Colonic mucosa (tissue), 4 donors: ENCODE measurements at regions not wholly inside any gene's neighbourhood (a gene's known extent, or its start where the extent isn't known, plus 50 kb on each side); places are given as distances from the start of the nearest gene placed in this dataset.
"Not testable (repeated sequence)": the region's sequence is repeated elsewhere in the genome, so short reads cannot be mapped to it uniquely, and the experiment has no call there.

Experiments used
- DNase-seq: peaks from one replicate; pipeline ENCODE4 v3.0.0-alpha.2; 2020
- H3K27ac ChIP-seq: fragments of 200-600 bp; one replicate; pipeline ENCODE4 v1.8.0; 2021
- H3K27me3 ChIP-seq: fragments of 200-600 bp; one replicate; pipeline ENCODE4 v1.8.0; 2021
- H3K36me3 ChIP-seq: fragments of 200-600 bp; one replicate; pipeline ENCODE4 v1.8.0; 2021
- H3K4me1 ChIP-seq: fragments of 200-600 bp; one replicate; pipeline ENCODE4 v1.8.0; 2021; ENCODE audit warnings: mild to moderate bottlenecking
- H3K4me3 ChIP-seq: fragments of 200-600 bp; one replicate; pipeline ENCODE4 v1.8.0; 2021
- H3K9ac ChIP-seq, 2 donors: one replicate each; pipeline ENCODE4 v1.7.0; 2013; ENCODE audit warnings: control low read depth in 2 of 2, low read depth in 2 of 2, low read length in 2 of 2
- H3K9me3 ChIP-seq: fragments of 200-600 bp; one replicate; pipeline ENCODE4 v1.8.0; 2021
- CTCF ChIP-seq: fragments of 200-600 bp; IDR thresholded peaks from one replicate; pipeline ENCODE4 v1.8.0; 2022; ENCODE audit warnings: antibody characterized with exemption, mild to moderate bottlenecking
- intact Hi-C: fragments of 100-400 bp; cut with DNase I; formaldehyde crosslinking; loops from one replicate; pipeline ENCODE4 v1.14.1; 2022
- donor health status: healthy.
- donor health status: DM: no; HTN: no; CAD: no.
- donor health status: DM: no; HTN: no; CAD: no.

DNA sequence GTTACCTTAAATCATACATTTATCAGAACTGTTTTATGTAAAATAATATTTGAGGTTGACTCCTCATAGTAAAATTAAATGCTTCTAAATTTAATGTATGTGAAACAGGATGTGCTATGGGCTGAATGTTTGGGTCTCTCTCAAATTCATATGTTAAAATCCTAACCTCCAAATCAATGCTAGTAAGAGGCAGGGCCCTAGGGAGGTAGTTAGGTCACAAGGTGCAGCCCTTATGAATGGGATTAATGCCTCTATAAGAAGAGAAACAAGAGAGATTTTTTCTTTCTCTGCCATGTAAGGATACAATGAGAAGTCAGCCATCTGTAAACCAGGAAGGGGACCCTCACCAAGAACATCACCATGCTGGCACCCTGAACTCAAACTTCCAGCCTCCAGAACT is 67.2 kb upstream of the ETAA1 start:
- no peak overlapping the region for H3K9ac ChIP-seq
- intact Hi-C loops: no loop called here
- H3K27ac ChIP-seq: no peak overlapping the region
- H3K27me3 ChIP-seq: no peaks in the 10 kb centered on the region
- TF ChIP-seq CTCF: no peak
- no peak for DNase-seq
- no peak overlapping the region for H3K4me3 ChIP-seq
- no peaks in the 10 kb centered on the region for H3K4me1 ChIP-seq
- H3K36me3 ChIP-seq: no peaks in the 10 kb centered on the region
- H3K9me3 ChIP-seq: no peaks in the 10 kb centered on the region

- H3K9me3 ChIP-seq, H3K4me1 ChIP-seq, DNase-seq, H3K27me3 ChIP-seq, H3K9ac ChIP-seq, H3K27ac ChIP-seq, H3K36me3 ChIP-seq, intact Hi-C loops, H3K4me3 ChIP-seq: not testable (repeated sequence)
These were observed 65.6 kb upstream of the ETAA1 start for GRCh38 chr2:67331419-67332086.

DNA sequence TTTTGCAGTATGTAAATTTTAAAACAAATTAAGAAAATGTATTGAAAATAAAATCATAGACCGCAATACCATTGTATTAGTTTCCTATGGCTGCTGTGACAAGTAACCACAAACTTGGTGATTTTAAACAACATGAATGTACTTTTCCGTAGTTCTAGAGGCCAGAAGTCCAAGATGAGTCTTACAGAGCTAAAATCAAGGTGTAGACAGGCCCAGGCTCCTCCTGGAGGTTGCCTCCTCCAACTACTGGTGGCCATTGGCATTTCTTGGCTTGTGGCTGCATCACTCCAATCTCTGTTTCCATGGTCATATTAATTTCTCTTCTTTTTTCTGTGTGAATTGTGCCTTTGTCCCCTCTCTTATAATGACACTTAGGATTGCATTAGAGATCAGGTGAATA is 59.2 kb upstream of the ETAA1 start:
- no peak for TF ChIP-seq CTCF
- no peak for DNase-seq
- no peak overlapping the region for H3K27ac ChIP-seq
- H3K27me3 ChIP-seq: no peaks in the 10 kb centered on the region
- no peak overlapping the region for H3K4me3 ChIP-seq
- H3K4me1 ChIP-seq: no peaks in the 10 kb centered on the region
- H3K9me3 ChIP-seq: no peaks in the 10 kb centered on the region
- H3K9ac ChIP-seq: no peak overlapping the region
- H3K36me3 ChIP-seq: no peaks in the 10 kb centered on the region
- intact Hi-C loops: no loop called here

DNA sequence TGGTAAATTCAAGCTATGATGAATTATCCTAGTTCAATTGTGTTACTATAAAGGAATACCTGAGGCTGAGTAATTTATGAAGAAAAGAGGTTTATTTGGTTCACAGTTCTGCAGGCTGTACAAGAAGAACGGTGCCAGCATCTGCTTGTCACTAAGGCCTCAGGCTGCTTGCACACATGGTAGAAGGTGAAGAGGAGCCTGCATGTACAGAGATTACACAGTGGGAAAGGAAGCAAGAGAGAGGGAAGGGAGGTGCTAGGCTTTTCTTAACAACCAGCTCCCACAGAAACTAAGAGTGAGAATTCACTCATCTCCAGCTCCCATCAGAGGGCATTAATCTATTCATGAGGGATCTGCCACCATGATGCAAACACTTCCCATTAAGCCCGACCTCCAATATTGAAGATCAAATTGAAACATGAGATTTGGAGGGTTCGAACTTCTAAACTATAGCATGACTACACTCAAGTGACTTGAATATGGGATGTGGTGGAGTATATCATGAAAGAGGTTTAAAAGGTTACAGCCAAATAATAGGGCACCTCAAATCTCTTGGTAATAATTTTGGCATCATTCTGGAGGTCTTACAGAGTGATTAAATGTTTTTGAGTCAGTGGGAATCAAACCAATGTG is 58.4 kb upstream of the ETAA1 start:
- H3K36me3 ChIP-seq: no peaks in the 10 kb centered on the region
- H3K4me1 ChIP-seq: no peaks in the 10 kb centered on the region
- H3K27me3 ChIP-seq: no peaks in the 10 kb centered on the region
- intact Hi-C loops: no loop called here
- no peak overlapping the region for H3K4me3 ChIP-seq
- TF ChIP-seq CTCF: no peak
- no peak for DNase-seq
- no peak overlapping the region for H3K9ac ChIP-seq
- no peaks in the 10 kb centered on the region for H3K9me3 ChIP-seq
- H3K27ac ChIP-seq: no peak overlapping the region

- no peak overlapping the region for H3K4me3 ChIP-seq
- intact Hi-C loops: no loop called here
- no peak for TF ChIP-seq CTCF
- H3K9ac ChIP-seq: no peak overlapping the region
- no peaks in the 10 kb centered on the region for H3K9me3 ChIP-seq
- DNase-seq: no peak
- H3K4me1 ChIP-seq: no peaks in the 10 kb centered on the region
- no peaks in the 10 kb centered on the region for H3K27me3 ChIP-seq
- H3K27ac ChIP-seq: no peak overlapping the region
- H3K36me3 ChIP-seq: no peaks in the 10 kb centered on the region
These were observed 57.8 kb upstream of the ETAA1 start for GRCh38 chr2:67339234-67339885.
